Mucosa of rectum (tissue), 2 donors: ENCODE measurements at regions not wholly inside any gene's neighbourhood (a gene's known extent, or its start where the extent isn't known, plus 50 kb on each side); places are given as distances from the start of the nearest gene placed in this dataset.

Experiments
- H3K27ac ChIP-seq, 2 donors: one replicate each; pipeline ENCODE4 v1.7.0; 2013; ENCODE audit warnings: inconsistent platforms in 2 of 2, low read depth in 2 of 2, low read length in 2 of 2
- H3K27me3 ChIP-seq, 2 donors: one replicate each; pipeline ENCODE4 v1.7.0; 2013; ENCODE audit warnings: low read length in 2 of 2; ENCODE audit not compliant: control insufficient read depth in 2 of 2, insufficient read depth in 2 of 2
- H3K36me3 ChIP-seq, 2 donors: one replicate each; pipeline ENCODE4 v1.7.0; 2013; ENCODE audit warnings: low read length in 2 of 2; ENCODE audit not compliant: control insufficient read depth in 2 of 2, insufficient read depth in 2 of 2
- H3K4me1 ChIP-seq, 2 donors: one replicate each; pipeline ENCODE4 v1.7.0; 2013; ENCODE audit warnings: low read length in 2 of 2, mild to moderate bottlenecking in 1 of 2; ENCODE audit not compliant: control insufficient read depth in 2 of 2, insufficient read depth in 2 of 2
- H3K4me3 ChIP-seq, 2 donors: one replicate each; pipeline ENCODE4 v1.7.0; 2013; ENCODE audit warnings: low read length in 2 of 2
- H3K9ac ChIP-seq, 2 donors: one replicate each; pipeline ENCODE4 v1.7.0; 2013; ENCODE audit warnings: low read length in 2 of 2, low read depth in 1 of 2, mild to moderate bottlenecking in 1 of 2
- H3K9me3 ChIP-seq, 2 donors: one replicate each; pipeline ENCODE4 v1.7.0; 2013; ENCODE audit warnings: low read length in 2 of 2; ENCODE audit not compliant: control insufficient read depth in 2 of 2
- donor health status: healthy.
- donor health status: Normal muscosa, but diverticular disease.

DNA sequence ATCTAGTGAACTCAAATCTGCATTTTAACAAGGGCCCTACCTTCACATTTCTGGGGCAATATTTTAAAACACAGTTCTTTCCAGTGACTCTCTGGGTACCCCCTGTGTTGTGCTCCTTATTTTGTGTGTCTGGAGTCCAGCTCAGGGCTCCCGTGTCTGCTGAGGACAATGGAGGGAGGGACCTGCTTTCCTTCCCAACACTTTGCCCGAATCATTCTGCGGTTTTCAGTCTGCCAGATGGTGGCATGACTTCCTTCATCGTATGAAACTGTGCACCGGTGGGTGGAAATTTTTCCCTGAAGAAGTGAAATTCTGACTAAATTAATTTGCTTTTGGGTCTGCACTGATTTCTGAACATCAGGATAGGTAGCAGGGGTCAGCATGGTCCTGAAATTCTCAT is 153.6 kb upstream of the CD180 start:
- peak overlapping the region in 1 of 2 donors; percentile 29 for H3K4me3 ChIP-seq
- no peak overlapping the region for H3K9ac ChIP-seq
- H3K9me3 ChIP-seq = no peaks in the 10 kb centered on the region
- H3K27ac ChIP-seq = peak overlapping the region in 1 of 2 donors; percentile 13
- H3K4me1 ChIP-seq = peaks cover 0 to 5% of the 10 kb centered on the region in 2 donors
- no peaks in the 10 kb centered on the region for H3K27me3 ChIP-seq
- H3K36me3 ChIP-seq = no peaks in the 10 kb centered on the region

DNA sequence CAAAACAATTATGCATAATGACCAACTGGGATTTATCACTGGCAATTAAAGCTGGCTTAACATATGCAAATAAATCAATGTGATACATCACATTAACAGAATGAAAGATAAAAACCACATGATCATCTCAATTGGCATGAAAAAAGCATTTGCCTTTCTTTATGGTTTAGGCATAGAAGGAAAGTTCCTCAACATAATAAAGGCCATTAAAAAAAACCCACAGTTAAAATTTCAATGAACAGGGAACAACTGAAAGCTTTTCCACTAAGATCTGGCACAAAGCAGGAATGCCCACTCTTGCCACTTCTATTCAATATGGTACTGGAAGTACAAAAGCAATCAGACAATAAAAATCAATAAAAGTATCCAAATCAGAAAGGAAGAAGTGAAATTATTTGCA is 151.2 kb upstream of the CD180 start:
- no peaks in the 10 kb centered on the region for H3K27me3 ChIP-seq
- no peak overlapping the region for H3K9ac ChIP-seq
- no peaks in the 10 kb centered on the region for H3K36me3 ChIP-seq
- H3K27ac ChIP-seq = no peak overlapping the region
- no peaks in the 10 kb centered on the region for H3K4me1 ChIP-seq
- no peak overlapping the region for H3K4me3 ChIP-seq
- peaks cover 0 to 3% of the 10 kb centered on the region in 2 donors for H3K9me3 ChIP-seq

DNA sequence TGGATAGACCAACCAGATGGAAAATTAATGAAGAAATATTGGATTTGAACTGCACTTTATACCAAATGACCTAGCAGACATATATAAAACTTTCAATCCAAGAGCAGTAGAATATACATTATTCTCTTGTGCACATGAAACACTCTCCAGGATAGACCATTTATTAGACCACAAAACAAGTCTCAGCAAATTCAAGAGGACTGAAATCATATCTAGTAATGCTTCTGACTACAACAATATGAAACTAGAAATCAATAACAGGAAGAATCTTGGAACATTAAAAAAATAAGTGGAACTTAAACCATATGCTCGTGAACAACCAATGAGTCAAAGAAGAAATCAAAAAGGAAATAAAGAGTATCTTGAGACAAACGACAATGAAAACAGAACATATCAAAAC is 150.0 kb upstream of the CD180 start:
- H3K27me3 ChIP-seq = no peaks in the 10 kb centered on the region

DNA sequence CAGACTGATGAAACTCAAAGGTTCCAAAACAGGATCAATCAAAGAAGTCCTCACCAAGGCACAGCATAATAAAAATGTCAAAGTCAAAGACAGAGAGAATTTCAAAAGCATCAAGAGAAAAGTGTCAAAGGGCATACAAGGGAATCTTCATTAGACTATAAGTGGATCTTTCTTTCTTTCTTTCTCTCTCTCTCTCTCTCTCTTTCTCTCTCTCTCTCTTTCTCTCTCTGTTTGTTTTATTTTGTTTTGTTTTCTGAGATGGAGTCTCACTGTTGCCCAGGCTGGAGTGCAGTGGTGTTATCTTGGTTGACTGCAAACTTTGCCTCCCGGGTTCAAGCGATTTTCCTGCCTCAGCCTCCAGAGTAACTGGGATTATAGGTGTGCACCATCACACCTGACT is 148.3 kb upstream of the CD180 start:
- Histone ChIP-seq H3K4me1 (no peaks in the 10 kb centered on the region), H3K9ac (no peak overlapping the region), H3K9me3 (peaks cover 0 to 3% of the 10 kb centered on the region in 2 donors), H3K27ac (no peak overlapping the region), H3K36me3 (no peaks in the 10 kb centered on the region), H3K4me3 (no peak overlapping the region), H3K27me3 (no peaks in the 10 kb centered on the region)

More for the DNA sequence above, 150.0 kb upstream of the CD180 start:
- Histone ChIP-seq H3K36me3 (no peaks in the 10 kb centered on the region), H3K27ac (no peak overlapping the region), H3K9me3 (peaks cover 0 to 3% of the 10 kb centered on the region in 2 donors), H3K4me3 (no peak overlapping the region), H3K9ac (no peak overlapping the region), H3K4me1 (no peaks in the 10 kb centered on the region)

DNA sequence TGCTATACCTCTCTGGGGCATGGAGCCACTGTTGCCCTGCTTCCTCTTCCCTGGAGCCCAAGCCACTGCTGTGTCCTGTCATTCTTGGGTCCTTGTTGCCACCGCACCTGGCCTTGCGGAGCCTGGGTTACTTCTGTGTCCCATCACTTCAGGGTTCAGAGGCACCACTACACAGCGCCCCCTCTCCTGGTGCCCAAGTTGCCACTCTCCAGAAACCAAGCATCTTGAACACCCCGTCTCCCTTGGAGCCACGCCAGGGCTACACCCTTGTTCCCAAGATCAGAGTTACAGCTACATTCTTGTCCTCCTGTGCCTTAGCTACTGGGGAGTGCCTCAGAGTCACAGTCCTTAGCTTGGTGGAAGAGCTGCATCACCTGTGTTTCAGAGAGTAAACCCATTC is 147.2 kb upstream of the CD180 start:
- H3K36me3 ChIP-seq = no peaks in the 10 kb centered on the region
- no peak overlapping the region for H3K4me3 ChIP-seq
- H3K9me3 ChIP-seq = peaks cover 0 to 3% of the 10 kb centered on the region in 2 donors
- no peaks in the 10 kb centered on the region for H3K4me1 ChIP-seq
- H3K27me3 ChIP-seq = no peaks in the 10 kb centered on the region
- H3K9ac ChIP-seq = no peak overlapping the region
- H3K27ac ChIP-seq = no peak overlapping the region

DNA sequence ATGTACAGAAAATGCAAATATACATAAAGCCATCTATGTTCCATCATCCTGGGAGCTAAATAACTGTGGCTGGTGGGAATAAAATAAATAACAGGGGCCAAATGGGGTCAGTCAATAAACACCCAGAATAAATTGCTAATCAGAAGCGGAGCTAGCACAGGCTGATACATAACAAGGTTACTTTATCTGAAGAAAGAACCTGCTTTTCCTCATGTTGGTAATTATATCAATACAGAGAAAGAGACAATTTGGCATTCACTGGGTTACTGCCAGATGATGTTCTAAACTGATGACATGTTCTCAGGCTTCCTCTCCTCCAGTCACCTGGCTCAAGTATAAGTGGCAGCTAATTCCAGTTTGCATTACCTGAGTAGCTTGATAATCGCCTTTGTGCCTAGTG is 144.9 kb upstream of the CD180 start:
- H3K36me3 ChIP-seq = no peaks in the 10 kb centered on the region
- H3K9ac ChIP-seq = no peak overlapping the region
- H3K4me1 ChIP-seq = no peaks in the 10 kb centered on the region
- H3K4me3 ChIP-seq = no peak overlapping the region
- H3K27me3 ChIP-seq = no peaks in the 10 kb centered on the region
- no peak overlapping the region for H3K27ac ChIP-seq
- H3K9me3 ChIP-seq = peaks cover 0 to 3% of the 10 kb centered on the region in 2 donors

DNA sequence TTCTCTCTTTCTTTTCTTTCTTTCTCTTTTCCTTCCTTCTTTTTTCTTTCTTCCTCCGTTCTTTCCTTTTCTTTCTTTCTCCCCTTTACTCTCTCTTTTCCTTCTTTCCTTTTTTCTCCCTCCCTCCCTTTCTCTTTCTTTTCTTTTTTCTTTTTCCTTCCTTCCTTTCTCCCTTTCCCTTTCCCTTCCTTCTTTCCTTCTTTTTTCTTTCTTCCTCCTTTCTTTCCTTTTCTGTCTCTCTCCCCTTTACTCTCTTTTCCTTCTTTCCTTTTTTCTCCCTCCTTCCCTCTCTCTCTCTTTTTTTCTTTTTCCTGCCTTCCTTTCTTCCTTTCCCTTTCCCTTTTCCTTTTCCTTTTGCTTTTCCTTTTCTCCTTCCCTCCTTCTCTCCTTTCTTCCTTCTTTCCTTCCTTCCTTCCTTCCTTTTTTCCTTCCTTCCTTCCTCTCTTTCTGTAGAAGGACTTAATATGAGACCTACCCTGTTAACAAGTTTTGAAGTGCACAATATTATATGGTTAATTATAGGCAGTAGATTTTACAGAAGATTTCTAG is 142.7 kb upstream of the CD180 start:
- Histone ChIP-seq H3K27me3 (no peaks in the 10 kb centered on the region), H3K9me3 (peaks cover 0 to 3% of the 10 kb centered on the region in 2 donors), H3K36me3 (no peaks in the 10 kb centered on the region), H3K4me1 (no peaks in the 10 kb centered on the region), H3K27ac (no peak overlapping the region), H3K9ac (no peak overlapping the region), H3K4me3 (no peak overlapping the region)

DNA sequence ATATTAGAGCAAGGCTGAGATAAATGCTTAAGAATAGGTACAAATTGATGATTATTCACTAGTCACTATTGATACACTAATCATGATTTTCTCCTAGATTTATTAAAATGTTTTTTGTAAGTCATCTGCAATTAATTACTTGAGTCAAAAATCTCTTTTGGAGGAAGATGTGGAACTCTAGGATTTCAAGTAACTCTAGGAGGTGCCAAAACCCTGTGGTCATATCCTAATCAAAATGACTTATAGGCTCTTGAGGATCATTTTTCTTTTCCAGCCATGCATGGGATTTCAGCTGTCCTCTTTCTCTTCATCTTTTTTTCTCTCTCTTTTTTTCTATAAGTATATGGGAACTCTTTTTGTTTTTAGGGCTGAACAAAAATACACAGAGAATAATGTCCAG is 141.8 kb upstream of the CD180 start:
- Histone ChIP-seq H3K36me3 (no peaks in the 10 kb centered on the region), H3K4me3 (no peak overlapping the region), H3K9me3 (no peaks in the 10 kb centered on the region), H3K9ac (no peak overlapping the region), H3K27me3 (no peaks in the 10 kb centered on the region), H3K4me1 (no peaks in the 10 kb centered on the region), H3K27ac (no peak overlapping the region)

DNA sequence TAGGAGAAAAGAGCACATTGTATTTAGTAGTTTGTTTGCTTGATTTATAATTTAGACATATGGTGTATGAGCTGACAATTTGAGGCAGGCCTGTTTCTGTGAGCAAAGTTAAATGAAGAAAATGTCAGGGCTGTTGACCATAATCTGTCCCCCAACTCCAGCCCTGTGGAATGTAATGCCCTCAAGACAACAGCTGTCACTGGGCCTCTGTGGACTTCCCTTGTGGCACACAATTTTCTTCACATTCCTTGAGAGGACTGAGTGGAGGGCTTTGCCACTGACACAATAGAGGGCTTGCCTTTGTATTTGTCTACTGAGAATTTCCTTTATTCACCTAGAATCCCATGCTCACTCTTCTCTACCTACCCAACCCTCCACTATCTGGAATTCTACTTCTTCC is 141.2 kb upstream of the CD180 start:
- Histone ChIP-seq H3K4me3 (no peak overlapping the region), H3K9me3 (no peaks in the 10 kb centered on the region), H3K27me3 (no peaks in the 10 kb centered on the region), H3K9ac (no peak overlapping the region), H3K4me1 (no peaks in the 10 kb centered on the region), H3K36me3 (no peaks in the 10 kb centered on the region), H3K27ac (no peak overlapping the region)

DNA sequence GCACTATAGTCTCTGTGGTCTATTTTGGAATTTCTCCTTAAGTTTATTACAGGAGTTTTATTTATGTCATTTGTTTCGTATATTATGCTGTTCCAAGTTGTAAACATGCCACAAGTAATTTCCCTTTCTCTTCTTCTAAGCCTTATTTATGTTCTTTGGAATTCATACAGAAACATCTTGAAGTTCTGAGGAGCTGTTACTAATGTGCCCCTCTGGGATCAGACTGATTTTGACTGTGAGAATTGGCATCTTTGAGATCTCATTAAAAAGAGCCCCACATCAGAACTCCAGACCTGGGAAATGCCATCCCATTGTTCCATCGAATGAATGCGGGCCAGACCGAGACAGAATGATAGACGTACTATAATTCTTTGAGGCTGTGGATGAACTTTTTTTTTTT is 138.8 kb upstream of the CD180 start:
- H3K4me1 ChIP-seq = no peaks in the 10 kb centered on the region
- H3K27ac ChIP-seq = no peak overlapping the region
- H3K9ac ChIP-seq = no peak overlapping the region
- H3K9me3 ChIP-seq = no peaks in the 10 kb centered on the region
- H3K27me3 ChIP-seq = no peaks in the 10 kb centered on the region
- H3K4me3 ChIP-seq = no peak overlapping the region
- no peaks in the 10 kb centered on the region for H3K36me3 ChIP-seq

DNA sequence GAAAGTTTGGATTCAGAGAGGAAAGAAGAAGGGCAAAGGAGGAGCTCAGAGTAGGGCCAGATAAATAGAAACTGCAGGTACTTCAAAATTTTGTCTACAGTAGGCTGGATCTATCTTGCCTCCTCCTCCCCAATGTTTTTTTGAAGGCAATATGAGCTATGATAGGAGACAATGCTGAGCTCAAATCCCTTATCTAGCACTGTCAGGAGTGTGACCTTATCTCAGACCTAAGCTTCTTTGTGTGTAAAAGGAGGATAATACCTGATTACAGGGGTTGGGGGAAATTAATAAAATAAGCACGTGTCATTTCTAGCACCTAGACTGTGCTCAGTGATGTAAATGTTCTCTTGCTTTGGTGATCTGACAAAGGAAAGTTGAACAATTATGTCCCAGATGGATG is 137.8 kb upstream of the CD180 start:
- no peaks in the 10 kb centered on the region for H3K4me1 ChIP-seq
- H3K4me3 ChIP-seq = no peak overlapping the region
- no peak overlapping the region for H3K9ac ChIP-seq
- H3K27me3 ChIP-seq = no peaks in the 10 kb centered on the region
- no peaks in the 10 kb centered on the region for H3K9me3 ChIP-seq
- H3K27ac ChIP-seq = no peak overlapping the region
- H3K36me3 ChIP-seq = no peaks in the 10 kb centered on the region
